Myocyte (in vitro differentiated cells): ENCODE measurements at regions not wholly inside any gene's neighbourhood (a gene's known extent, or its start where the extent isn't known, plus 50 kb on each side); places are given as distances from the start of the nearest gene placed in this dataset.
"Not testable (repeated sequence)": the region's sequence is repeated elsewhere in the genome, so short reads cannot be mapped to it uniquely, and the experiment has no call there.

Source experiments
- DNase-seq: peaks from one replicate; pipeline ENCODE4 v3.0.0-alpha.2; 2012; ENCODE audit warnings: low read depth

DNA sequence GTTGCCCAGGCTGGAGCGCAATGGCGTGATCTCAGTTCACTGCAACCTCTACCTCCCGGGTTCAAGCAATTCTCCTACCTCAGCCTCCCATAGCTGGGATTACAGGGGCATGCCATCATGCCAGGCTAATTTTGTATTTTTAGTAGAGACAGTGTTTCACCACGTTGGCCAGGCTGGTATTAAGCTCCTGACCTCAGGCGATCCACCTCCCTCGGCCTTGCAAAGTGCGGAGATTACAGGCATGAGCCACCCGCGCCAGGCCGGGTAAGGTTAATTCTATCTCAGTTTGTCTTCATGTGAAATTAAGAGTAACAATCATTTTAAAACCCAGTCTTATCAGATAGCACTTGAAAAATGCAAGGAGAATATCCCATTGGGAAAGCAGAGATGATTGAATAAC is 1681.7 kb upstream of the DDX18 start:
- DNase-seq = no peak

DNA sequence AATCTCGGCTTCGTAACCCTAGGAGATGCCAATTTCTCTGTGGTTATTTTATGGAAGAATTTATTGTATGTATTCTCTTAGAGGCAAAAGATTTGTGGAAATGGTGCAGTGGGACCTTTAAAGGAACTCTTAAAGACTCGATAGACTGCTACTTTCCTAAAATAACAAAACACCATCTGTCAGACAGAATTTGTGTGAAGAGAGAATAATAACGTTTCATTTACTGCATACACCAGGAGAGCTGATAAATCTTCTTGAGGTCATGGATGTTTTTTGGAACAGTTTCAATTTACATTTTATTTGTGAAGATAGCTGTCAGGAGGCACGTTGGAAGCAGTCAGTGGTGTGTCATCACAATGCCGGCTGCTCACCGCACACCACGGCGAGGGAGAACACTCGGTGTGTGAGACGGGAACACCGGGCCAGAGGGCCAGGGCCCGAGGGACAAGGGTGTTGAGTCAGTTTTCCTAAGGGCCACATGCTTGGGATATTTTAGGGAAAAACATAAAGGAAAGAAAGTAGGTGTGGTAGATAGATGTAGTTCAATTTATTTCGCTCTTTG is 1681.0 kb upstream of the DDX18 start:
- no peak for DNase-seq

DNA sequence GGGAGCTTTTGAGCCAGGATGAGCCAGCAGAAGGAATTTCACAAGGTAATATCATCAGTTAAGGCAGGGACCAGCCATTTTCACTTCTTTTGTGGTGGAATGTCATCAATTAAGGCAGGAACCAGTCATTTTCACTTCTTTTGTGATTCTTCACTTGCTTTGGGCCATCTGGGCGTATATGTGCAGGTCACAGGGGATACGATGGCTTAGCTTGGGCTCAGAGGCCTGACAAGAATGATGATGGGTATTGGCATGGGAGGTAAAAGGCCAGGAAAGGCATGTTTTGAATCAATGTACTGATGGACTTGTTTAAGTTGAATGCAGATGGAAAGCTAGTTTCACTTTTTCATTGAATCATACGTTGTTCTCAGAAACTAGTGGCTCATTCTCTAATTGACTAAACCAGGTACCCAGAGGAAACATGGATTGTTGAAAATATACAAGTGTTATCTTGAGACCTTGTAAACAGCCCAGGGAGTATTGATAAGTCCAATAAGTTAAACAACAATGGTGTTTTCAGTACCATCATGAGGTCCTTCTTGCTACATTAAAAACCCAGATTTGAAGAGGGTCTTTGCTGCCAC is 1672.5 kb upstream of the DDX18 start:
- DNase-seq = no peak

DNA sequence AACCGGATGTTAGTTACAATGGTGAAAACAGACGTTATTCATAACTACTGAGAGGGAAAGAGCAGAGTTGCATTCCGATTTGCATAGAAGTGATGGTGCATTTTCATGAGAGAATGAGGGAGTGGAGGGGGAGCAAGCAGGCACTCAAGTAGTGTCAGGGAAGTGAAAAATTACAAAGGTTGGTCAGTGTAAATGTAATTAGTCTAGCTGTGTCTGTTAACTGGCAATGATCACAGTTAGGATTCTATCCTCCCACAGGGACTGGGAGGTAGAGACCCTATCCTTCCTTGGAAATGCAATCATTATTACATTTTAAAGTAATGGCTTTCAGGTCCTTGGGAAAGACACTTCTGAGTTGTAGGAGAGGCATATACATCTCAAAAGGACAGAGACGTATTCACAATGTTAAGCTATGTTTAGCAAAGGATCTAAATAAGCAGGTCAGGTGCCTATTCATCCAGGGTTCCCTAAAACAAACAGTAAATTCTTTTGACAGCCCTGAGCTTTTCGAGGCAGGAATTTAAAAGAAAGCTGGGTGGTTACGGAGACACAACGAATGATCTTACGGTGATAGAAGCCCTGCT is 1671.8 kb upstream of the DDX18 start:
- DNase-seq = no peak

DNA sequence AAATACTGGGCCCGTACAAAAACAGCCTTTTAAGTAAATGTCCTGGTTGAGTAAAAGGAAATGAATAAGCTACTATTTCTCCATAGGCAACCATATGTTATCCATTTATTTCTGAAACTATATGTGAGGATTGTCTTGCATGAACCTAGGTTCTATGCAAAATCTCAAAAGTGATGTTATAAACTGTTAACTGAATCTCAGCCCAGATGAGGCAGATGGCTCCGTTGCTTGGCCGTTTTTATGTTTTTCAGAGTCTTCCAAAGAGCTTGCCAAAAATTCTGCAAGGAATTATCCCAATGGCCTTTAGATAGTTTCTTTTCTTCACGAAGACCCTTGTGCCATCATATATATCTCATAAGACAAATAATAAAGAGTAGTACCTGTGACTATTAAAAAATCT is 1669.5 kb upstream of the DDX18 start:
- no peak for DNase-seq

DNA sequence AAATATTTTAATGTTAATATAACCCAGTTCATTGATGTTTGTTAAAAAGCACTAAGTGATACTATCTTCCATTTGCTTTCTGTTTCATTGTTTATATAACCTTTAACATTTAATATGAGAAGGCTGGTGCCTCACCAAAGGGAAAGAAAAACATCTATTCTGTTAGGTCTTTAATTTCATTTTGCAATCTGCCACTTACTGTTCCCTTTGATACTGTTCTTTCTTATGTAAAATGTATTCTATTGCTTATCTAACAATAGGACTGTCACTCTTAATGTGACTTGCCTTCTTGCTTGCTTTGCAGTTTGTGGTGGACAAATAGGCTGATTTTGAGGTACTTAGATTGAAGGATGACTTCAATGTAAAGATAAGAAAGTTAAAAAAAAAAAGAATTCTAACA is 1666.1 kb upstream of the DDX18 start:
- DNase-seq = no peak

DNA sequence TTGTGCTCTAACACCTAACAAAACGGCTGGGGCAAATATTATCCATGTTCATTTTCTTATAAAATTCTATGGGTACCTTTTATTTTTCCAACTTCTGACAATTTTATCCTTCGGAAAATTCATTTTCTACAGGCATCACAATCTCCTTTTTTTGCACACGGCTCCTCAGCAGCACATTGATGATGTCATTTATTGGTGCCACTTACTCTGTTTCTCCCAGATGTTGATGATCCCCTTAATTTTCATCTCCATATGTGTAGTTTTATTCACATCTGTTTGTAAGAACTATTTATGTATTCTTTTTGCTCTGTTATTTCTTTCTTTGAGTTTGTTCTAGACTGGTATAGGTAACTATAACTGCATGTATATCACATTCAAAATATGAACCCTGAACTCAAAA is 1660.8 kb upstream of the DDX18 start:
- DNase-seq = no peak

DNA sequence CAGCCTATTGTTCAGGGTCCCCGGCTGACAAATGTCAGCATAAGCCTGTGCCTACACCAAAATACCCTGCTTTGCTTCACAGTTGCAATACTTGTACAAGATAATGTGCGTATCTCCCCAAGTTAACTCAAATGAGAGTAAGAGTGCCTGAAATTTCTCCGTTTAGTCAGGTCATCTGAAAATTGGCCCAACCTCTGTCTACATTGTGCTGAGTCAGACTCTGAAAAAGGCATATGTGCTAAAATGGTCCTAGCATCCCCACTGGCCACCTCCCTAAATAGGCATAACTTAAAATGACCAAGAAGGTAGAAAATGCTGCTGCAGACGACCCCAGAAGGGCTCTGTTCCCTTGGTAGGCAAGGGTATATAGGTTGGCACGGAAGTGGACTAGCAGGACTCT is 1653.8 kb upstream of the DDX18 start:
- no peak for DNase-seq

DNA sequence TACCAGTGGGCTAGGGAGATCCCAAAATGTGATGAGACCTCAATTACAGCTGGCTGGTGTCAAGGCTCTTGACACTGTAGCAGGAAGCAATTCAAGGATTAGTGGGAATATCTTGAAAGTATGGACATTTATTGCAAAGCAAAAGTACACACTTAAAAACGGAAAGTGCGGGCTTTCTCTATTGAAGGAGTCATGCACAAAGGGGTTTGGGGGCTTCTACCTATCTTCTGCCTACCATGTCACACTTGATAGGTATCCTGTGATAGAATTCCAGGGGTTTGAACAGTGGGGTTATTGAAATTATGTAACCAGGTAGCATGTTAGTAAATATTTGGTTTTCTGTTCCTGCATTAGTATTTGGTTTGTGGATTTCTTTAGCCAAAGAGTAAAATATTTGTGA is 1652.1 kb upstream of the DDX18 start:
- no peak for DNase-seq

DNA sequence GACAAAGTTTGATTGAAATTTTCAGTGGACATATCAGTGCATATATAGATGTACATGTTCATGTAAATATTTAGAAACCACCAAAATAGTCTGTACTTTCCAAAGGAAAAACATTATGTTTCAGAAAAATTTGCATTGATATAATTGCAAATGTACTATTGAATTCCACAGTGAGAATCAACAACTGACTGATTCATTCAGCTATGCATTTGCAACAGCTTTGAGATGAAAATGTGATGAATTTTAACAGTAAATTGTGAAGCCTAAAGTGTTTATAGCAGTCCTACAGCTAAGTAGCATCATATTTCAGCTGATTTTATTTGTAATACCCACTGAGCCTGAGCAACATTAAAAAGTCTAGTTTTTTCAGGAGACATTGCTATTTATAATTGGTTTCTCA is 1647.4 kb upstream of the DDX18 start:
- DNase-seq = no peak

DNA sequence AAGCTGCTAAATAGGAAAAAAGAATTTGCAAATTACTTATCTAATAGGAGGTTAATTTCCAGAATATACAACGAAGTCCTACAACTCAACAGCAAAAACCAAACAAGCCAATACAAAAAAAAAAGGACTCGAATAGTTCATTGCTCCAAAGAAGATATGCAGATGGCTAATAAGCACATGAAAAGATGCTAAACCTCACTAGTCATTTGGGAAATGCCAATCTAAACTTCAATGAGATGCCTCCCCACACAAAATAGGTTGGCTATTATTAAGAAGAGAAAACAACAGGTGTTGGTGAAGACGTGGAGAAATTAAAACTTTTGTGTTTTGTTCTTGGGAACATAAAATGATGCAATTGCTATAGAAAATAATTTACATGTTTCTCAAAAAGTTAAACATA is 1634.4 kb upstream of the DDX18 start:
- no peak for DNase-seq

DNA sequence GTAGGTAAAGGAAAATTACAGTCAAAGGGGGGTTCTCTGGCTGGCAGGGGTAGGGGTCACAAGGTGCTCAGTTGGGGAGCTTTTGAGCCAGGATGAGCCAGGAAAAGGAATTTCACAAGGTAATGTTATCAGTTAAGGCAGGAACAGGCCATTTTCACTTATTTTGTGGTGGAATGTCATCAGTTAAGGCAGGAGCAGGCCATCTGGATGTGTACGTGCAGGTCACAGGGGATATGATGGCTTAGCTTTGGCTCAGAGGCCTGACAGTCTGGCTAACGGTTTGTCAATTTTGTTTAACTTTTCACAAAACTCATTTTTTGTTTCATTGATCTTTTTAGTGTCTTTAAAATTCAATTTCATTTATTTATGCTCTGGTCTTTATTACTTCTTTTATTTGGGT is 1623.8 kb upstream of the DDX18 start:
- not testable (repeated sequence) for DNase-seq

DNA sequence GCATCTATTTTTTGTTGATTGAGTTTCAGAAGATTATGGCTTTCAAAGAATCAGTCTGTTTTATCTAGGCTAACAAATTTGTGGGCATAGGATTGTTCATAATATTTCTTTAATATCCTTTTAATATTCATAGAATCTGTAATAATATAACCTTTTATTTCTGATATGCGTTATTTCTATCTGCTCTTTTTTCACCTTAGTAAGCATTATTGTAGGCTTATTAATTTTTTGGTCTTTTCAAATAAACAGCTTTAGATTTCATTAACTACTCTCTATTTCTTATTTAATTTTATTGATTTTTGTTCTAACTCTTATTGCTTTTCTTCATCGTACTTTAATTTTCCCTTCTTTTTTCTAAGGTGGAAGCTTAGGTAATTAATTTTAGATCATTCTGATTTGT is 1614.4 kb upstream of the DDX18 start:
- no peak for DNase-seq

DNA sequence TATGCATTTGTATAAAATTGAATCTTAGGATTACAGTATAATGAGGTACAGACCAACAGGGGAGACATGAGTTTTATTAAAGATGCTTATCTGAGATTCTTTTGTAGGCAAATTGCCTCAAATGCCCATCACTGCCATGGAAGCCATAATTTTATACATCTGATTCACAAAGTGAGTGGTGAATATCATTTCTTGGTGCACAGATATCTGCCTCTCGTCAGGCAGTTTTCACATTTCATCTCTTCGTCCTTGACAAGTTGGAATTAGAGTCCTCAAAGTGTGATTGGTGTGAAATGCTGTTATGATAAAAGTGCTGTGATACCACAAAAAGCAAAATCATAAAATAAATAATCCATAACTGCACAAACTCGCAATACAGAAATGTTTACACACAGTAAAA is 1602.8 kb upstream of the DDX18 start:
- DNase-seq = no peak

DNA sequence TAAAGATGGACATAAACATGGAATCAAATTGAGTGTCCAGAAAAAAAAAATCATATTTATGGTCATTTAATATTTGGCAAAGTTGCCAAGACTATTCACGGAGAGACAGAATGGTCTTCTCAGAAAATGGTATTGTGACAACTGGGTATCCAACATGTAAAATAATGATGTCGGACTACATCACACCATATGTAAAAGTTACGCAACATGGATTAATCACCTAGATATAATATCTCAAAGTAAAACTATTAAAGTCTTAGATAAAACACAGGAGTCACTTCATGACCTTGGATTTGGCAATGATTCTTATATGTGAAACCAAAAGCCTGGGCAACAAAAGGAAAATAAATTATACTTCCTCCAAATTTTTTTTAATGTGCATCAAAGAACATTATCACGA is 1591.7 kb upstream of the DDX18 start:
- DNase-seq = no peak

DNA sequence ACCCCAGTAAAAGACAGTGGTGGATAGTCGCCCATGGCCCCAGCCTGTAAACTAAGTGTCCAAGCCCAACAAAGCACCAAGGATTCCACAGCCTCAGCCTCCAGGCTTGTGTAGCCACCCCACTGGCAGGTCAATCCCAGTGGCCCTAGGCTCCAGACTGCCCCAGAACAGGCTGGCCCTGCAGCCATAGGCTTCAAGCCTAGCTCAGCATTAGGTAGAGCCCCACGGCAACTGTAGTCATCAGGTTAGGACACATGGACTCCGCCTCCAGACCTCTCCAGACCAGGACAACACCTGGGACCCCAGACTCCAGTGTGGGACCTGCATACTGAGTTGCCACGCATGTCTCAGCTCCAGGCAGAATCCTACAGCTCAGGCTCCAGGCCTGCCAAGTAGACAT is 1590.6 kb upstream of the DDX18 start:
- DNase-seq = no peak

DNA sequence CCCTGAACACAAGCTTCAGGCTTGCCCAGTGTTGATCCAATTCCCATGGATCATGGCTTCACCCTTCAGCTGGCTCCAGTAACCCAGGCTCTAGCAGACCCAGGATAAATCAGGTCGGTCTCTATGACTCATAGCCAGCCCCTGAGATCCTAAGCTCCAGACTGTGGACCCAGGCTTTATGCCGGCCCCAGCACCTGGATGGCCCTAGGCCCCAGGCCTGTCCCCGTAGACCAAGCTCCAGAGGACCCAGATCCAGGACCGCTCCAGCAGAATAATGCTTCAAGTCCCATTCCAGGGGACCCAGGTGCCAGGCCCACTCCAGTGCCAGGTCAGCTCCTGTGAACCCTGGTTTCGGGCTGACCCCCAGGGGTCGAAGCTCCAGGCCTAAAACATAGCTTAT is 1589.9 kb upstream of the DDX18 start:
- DNase-seq = no peak

DNA sequence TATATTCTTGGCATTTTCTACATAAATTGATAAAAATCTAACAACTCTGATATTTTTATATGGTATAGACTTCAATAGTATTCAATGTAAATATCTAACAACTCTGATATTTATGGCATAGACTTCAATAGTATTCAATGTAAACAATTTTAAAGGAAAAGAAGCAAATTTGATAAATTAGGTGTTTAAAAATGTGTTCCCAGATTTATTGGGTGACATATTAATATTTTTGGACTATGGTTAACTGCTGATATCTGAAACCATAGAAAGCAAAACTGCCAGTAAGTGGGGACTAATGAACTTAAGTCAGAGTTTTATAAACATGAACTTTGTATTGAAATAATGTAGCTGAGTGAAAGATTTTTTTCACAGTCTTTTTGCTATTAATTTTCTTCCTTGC is 1576.0 kb upstream of the DDX18 start:
- DNase-seq = no peak

DNA sequence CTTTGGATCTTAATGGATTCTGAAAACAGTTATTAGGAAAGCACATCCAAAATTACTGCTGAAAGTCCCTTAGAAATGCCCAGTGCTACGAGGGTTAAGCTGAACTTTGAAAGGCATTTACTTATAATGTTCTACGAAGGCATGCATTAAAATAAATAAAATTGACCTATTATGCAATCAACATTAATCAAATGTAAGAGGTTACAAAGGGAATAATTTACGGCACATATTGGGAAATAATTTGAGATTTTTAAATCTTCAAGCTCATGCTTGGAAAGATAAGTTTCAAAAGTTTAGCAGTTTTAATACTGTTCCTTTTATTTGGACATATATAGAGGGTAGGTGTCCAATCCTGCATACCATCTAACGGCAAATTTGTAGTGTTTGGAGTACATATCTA is 1564.1 kb upstream of the DDX18 start:
- DNase-seq = no peak

DNA sequence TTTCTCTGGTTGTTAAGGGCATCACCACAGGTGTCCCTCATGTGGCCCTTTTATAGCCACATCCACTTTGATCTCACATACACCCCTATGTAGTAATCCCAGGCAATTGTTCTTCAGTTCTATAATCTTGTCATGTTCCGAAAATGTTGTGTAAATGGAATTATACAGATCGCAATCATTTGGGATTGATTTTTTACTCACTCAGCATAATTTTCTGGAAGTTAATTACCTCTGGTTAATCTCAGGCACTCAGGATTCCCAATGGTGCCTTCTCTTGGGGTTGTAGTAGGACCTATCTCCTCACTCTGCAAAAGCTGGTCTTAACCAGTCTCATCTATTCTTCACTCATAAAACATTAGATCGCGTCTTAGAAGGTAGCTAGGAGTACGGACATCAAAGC is 1549.6 kb upstream of the DDX18 start:
- DNase-seq = no peak

DNA sequence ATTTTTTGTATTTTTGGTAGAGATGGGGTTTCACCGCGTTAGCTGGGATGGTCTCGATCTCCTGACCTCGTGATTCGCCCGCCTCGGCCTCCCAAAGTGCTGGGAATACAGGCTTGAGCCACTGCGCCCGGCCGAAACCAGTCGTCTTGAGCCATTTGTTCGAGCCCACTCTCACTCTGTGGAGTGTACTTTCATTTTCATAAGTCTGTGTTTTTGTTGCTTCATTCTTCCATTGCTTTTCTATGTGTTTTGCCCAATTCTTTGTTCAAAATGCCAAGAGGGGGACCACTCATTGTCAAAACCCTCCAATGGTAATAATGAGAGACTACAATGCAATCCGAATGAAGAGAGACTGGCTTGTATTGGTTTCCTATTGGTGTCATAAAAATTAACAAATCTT is 1545.5 kb upstream of the DDX18 start:
- no peak for DNase-seq

DNA sequence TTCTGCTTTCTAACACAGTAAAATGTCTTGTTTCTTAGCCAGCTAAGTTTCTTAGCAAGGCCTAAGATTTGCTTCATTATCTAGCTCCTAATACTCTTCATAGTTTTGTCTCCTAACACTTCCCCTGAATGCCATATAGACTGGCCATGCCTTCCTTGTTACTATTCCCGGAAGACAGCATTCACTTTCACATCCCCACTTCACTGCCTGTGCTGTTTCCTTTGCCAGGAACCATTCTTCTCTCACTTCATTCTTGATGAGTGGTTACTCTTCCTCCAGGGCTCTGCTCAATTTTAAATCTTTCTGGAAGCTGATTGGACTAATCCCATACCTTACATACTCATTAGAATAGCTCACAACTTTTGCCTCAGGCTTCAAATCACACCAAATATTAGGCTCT is 1510.2 kb upstream of the DDX18 start:
- DNase-seq = no peak

DNA sequence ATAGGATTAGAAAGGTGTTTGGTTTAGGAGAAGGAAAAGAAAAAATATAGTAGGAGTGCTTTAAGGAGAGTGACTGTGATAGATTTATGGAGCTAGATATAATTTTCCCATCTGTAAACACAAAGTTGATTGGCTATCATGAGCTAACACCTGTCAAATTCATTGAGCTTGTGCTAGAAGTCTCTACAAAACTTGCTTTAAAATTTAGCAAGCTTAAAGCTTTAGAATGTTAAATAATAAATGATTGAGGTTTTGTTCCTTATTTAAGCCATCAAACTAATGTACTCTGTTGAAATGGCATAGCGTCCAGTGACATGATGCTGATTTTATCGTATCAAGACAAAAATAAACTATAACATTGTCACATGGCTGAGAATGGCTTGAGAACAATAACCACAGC is 1497.4 kb upstream of the DDX18 start:
- DNase-seq = no peak

DNA sequence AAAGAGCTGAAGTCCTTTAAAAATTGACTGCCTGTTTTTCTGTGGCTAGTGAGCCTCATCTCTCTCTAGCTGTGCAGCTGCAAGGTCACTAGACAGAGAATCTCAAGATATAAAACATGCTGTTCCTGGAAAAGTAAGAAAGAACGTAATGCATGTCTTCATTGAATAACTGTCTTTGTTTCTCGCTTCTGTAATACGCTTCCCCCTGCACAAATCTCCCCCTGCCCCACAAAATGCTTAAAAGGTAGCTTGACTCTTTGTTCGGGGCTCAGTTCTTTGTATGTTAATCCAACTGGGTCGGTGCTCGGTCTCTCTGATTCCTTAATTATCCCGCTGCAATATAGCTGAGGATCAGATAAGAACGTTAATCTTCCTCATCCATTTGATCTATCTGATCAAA is 1495.9 kb upstream of the DDX18 start:
- not testable (repeated sequence) for DNase-seq
